GM12873 (cell line): ENCODE measurements at regions not wholly inside any gene's neighbourhood (a gene's known extent, or its start where the extent isn't known, plus 50 kb on each side); places are given as distances from the start of the nearest gene placed in this dataset.

ENCODE experiments used
- CTCF ChIP-seq: IDR thresholded peaks from 2 replicates; pipeline ENCODE4 v1.5.1; 2012; ENCODE audit warnings: low read depth, mild to moderate bottlenecking, moderate library complexity, low read length, control low read depth; ENCODE audit not compliant: insufficient read depth; ENCODE audit errors: missing control alignments

- TF ChIP-seq CTCF, result no peak
Measured at GRCh38 chr20:57904314-57905105, 194.7 kb upstream of the PMEPA1 start.

GRCh38 chr20:57902473-57902872, 192.7 kb upstream of the PMEPA1 start:
- peak; percentile 14 for TF ChIP-seq CTCF

GRCh38 chr20:57901526-57901925, 191.7 kb upstream of the PMEPA1 start:
- no peak for TF ChIP-seq CTCF

- TF ChIP-seq CTCF, result no peak
Measured at GRCh38 chr20:57900226-57900905, 190.6 kb upstream of the PMEPA1 start.

GRCh38 chr20:57899554-57899953, 189.7 kb upstream of the PMEPA1 start:
- no peak for TF ChIP-seq CTCF

GRCh38 chr20:57898332-57898731, 188.5 kb upstream of the PMEPA1 start:
- no peak for TF ChIP-seq CTCF

- TF ChIP-seq CTCF, result no peak
Measured at GRCh38 chr20:57897891-57898290, 188.1 kb upstream of the PMEPA1 start.
